HG03439 (cell line): ENCODE measurements at regions not wholly inside any gene's neighbourhood (a gene's known extent, or its start where the extent isn't known, plus 50 kb on each side); places are given as distances from the start of the nearest gene placed in this dataset.
"Not testable (repeated sequence)": the region's sequence is repeated elsewhere in the genome, so short reads cannot be mapped to it uniquely, and the experiment has no call there.

Experiments used
- ATAC-seq: cut with Tn5 transposase; IDR thresholded peaks from one replicate; pipeline ENCODE4 v1.9.1; 2021; ENCODE audit warnings: mild to moderate bottlenecking, moderate library complexity; ENCODE audit not compliant: unreplicated experiment

- ATAC-seq: not testable (repeated sequence)
Measured at GRCh38 chr12:131469945-131470344, 240.9 kb upstream of the SFSWAP start.

- no peak for ATAC-seq
Measured at GRCh38 chr12:131471271-131471905, 239.5 kb upstream of the SFSWAP start.

GRCh38 chr12:131471946-131472732 is 238.8 kb upstream of the SFSWAP start:
- no peak for ATAC-seq

- ATAC-seq: no peak
Measured at GRCh38 chr12:131473261-131473660, 237.6 kb upstream of the SFSWAP start.

DNA sequence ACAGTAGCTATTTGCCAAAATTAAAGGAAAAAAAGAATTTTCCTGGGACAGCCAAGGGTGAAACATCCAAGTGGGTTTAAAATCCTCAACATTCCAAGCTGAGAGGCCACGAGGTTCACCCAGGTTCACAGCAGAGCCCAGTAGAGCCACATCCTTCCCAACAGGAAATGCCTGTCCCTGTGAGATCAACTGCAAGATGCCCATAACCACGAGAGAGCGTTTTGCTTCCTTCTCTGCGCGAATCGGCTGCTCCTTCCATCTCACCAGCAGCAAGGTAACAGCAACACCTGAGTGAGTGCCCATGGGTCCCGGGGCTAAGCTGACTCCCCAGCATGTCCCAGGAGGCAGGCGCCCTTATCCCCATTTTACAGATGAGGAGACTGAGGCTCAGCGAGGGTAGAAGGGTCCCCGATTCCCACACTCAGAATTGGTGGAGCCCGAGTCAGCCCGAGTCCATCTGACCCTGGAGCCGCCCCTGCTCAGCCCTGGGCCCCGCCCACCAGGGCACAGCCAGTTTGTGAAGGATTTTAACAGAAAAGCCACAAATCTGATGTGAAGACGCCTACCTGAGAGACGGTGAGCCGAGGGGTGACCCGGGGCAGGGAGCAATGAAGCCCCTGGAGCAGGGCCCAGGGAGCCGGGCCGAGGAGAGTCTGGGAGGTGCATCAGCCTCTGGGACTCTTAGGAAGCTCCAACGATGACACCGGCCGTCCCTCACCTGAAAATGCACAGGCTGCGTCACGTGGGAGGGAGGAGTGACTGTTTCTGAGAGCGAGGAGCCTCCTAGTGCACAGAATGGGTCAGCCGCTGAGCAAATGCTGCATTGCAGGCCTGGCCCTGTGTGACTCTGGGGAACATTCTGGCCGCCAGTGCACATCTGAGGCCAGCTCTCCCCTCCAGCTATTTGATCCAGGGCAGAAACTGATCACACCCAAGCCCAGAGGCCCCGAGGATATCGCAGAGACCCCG is 236.9 kb upstream of the SFSWAP start:
- no peak for ATAC-seq

DNA sequence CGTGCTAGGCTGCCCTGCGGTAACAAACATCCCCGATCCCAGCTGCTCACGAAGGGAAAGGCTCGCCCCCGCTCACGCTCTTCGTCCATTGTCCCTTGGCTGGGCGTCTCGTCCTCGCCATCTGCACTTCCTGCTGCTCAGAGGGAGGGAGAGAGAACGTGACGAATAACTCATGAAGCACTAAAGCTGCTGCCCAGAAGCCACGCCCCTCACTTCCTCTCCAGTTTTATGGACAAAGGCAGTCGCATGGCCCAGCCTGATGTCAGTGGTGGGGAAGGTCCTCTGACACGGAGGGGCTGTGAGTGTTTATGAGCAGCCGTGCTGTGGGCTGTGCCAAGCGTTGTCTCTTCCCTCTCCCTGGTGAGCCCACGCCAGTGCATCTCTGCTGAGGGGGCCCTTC is 235.9 kb upstream of the SFSWAP start:
- not testable (repeated sequence) for ATAC-seq

GRCh38 chr12:131477613-131478012 is 233.3 kb upstream of the SFSWAP start:
- no peak for ATAC-seq

GRCh38 chr12:131478468-131478867 is 232.4 kb upstream of the SFSWAP start:
- ATAC-seq: no peak

DNA sequence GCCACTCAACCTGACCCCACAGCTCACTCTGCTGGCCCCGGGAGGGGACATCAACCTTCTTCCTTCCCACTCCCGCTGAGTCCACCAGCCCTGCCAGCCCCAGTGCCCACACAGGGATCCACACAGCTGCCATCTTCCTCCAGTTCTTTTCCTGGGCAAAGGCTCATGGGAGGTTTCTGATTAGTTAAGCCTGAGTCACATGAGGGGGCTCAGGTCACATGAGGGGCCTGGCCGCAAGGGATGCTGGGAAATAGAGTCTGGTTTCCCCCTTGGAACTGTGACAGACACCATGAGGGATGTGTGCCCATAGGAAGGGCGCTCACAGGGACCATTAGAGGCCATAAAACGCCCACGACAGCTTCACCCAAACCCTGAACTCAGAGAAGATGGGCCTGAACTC is 228.7 kb upstream of the SFSWAP start:
- no peak for ATAC-seq

DNA sequence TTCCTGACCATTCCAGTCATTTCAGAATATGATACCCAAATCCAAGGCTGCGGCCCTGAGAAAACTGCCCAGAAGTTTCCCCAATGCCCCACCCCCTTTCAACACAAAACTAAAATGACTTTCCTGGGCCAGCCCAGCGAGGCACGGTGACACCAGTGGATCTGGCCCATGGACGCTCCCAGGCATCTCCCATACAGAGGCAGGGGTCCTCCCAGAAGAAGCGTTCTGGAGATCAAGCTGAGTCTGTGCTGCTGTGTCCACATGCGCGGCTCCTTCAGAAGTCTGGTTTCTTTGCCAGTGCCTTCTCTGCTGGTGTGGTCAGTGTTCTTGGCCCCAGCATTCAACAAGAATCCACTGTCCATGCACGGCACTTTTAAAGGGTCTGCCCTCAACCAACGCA is 228.2 kb upstream of the SFSWAP start:
- no peak for ATAC-seq

- ATAC-seq: no peak
Measured at GRCh38 chr12:131486451-131487230, 224.2 kb upstream of the SFSWAP start.

DNA sequence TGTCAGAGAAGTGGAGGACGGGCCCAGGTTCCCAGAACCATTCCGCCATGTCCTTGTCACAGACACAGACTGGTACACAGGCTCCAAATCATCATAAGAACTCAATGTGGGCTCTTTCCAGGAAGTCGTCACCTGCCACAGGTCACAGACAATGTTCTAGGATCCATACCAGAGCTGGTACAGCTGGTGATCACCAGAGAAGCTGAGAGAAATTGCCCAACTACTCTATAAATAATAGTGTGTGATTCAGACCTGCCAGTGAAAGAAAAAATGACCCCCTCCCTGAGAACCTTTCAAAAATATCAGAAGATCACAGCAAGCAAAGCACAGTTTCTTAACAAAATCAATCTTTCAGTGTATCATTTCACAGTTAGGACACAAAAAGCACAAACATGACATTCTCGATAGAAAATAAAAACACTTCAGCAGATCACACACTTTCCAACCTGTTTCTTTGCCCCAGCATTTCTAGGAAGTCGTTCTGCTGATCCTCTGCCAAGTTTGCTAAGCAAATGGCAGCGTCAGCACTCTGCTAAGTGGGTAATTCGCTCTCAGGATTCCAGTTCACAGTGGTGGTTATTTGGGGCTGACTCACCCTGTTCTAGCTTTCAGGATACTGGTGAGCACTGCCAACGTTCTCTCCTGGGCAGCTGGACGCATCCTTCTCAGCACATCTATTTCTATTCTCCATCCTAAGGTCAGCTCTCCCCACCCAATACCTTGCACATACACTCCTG is 223.3 kb upstream of the SFSWAP start:
- ATAC-seq: no peak

- ATAC-seq: no peak
Measured at GRCh38 chr12:131489718-131490117, 221.2 kb upstream of the SFSWAP start.

GRCh38 chr12:131491155-131491554 is 219.7 kb upstream of the SFSWAP start:
- ATAC-seq: no peak

- ATAC-seq: no peak
Measured at GRCh38 chr12:131491916-131492490, 218.9 kb upstream of the SFSWAP start.

- ATAC-seq: no peak
Measured at GRCh38 chr12:131493068-131493826, 217.6 kb upstream of the SFSWAP start.

- no peak for ATAC-seq
Measured at GRCh38 chr12:131494216-131494615, 216.7 kb upstream of the SFSWAP start.

DNA sequence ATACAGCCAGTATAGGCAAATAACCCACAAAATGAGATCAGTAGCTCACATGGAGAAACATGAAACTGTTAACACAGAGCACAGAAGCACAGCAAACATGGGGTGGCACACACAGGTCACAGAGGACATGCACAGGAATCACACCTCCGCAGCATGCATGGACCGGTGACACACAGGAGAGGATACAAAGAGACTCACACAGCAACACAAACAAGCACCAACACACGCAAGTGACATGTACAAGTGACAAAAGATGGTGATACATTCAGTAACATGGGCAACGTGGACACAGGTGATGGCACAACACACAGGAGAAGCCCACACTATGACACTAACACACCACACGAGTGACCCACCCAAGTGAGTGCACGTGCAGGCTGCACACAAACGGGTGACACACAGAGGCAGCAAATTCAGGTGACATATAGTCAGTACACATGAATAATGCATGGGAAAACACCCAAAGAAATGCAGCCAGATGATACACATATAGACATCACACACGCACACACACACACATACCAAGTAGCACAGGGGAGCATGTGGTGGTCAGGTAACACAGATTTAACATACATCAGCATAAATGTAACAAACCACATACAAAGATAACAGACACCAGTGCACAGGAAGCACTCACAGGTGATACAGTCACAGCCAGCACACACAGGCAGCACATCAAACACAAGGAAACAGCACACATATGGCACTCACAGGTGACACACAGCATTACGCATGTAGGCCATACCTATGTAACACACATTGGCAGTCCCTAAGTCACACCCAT is 216.0 kb upstream of the SFSWAP start:
- no peak for ATAC-seq
